ENCODE measurements at regions not wholly inside any gene's neighbourhood (a gene's known extent, or its start where the extent isn't known, plus 50 kb on each side); places are given as distances from the start of the nearest gene placed in this dataset.
"Not testable (repeated sequence)": the region's sequence is repeated elsewhere in the genome, so short reads cannot be mapped to it uniquely, and the experiment has no call there.

- no peak for DNase-seq
These were observed 1307.8 kb upstream of the TMEFF2 start for GRCh38 chr2:193502363-193503035.

DNA sequence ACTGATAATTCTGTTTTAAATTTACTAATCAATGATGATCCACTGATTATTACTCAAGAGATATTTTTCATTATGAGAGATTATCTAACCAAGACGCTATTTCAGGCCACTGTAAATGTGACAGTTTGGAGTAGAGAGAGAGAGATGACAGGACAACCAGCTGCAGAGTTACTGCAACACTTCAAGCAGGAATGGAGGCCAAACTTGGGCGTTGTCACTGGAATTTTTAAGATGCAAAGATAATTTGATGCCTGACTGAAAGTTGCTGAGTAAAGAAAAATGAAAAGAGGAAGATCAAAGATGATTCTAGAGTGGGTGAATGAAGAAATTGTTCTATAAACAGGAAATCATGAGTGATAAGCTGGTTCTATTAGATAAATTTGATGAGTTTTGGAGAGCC lies 1302.1 kb upstream of the TMEFF2 start:
- no peak for DNase-seq

DNA sequence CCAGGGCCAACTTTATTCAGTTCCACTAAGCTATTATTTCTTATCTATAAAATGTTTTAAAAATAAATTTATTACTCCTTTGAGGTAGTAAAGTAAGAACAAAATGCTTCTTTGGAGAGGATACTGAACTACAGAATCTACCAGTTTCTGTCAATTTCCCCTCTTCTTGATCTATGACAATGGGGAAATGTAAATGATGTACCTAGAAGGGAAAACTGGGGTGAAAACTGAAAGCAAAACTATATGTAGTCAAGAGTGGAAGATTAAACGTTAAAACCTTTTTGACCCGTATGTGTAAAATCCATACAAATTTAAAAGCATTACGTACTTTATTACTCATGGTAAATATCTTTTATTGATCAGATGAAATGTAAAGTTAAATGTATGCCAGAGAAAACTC lies 1287.8 kb upstream of the TMEFF2 start:
- DNase-seq = no peak

GRCh38 chr2:193480187-193480586 lies 1285.5 kb upstream of the TMEFF2 start:
- DNase-seq = no peak

GRCh38 chr2:193476171-193476800 lies 1281.6 kb upstream of the TMEFF2 start:
- no peak for DNase-seq

GRCh38 chr2:193475038-193475437 lies 1280.3 kb upstream of the TMEFF2 start:
- no peak for DNase-seq

DNA sequence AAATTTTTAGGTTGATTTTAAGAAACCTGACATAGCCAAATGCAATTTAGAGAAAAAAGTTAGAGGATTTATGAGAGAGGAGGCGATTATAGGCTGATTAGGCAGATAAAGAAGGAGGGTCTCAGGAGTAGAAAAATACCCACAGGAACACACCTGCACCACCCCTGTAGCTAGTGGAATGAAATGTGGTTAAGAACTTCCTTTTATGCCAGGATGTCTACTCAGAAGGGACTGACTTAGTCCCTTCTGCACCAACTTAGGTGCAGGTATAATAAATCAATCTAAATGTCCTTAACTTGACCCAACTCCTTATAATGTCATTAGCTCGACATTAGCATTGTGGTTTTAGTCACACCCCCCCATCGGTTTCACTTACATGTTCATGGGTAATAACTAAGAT lies 1274.5 kb upstream of the TMEFF2 start:
- DNase-seq = no peak

GRCh38 chr2:193467276-193467987 lies 1272.7 kb upstream of the TMEFF2 start:
- DNase-seq = no peak

DNA sequence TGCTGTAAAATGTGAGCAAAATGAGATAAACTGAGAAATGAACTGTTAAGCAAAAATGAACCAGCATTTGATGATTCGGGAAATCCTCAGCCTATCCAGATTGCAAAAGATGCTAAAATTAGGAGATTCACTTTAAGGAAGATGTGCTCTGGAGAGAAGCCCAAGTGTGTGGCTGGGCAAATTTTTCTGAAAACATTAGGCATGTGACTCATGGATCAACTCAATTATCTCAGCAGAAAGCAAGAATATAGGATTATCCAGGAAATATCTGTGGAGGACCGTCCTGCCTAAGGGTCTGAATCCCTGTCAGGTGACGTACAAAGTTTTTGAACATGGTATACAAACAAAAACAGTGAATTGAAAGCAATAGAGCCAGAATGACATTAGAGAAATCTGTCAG lies 1268.3 kb upstream of the TMEFF2 start:
- DNase-seq = no peak

DNA sequence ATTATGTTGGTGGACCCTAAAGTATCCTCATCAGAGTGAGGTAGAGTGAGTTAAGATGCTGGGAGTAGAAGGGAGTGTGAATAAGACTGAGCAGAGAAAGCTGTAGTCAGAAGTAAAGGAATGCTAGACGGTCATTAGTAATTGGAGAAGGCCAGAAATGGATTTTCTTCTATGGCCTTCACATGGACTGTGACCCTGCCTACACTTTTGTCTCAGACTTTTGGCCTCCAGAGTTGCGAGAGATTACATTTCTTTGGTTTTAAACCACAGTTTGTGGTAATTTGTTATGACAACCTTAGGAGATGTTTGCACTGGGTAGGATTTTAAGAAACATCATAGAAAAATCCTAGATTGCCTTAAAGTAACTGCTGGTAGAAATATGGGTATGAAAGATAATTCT lies 1267.7 kb upstream of the TMEFF2 start:
- no peak for DNase-seq

- DNase-seq = no peak
These were observed 1266.8 kb upstream of the TMEFF2 start for GRCh38 chr2:193461431-193461934.

DNA sequence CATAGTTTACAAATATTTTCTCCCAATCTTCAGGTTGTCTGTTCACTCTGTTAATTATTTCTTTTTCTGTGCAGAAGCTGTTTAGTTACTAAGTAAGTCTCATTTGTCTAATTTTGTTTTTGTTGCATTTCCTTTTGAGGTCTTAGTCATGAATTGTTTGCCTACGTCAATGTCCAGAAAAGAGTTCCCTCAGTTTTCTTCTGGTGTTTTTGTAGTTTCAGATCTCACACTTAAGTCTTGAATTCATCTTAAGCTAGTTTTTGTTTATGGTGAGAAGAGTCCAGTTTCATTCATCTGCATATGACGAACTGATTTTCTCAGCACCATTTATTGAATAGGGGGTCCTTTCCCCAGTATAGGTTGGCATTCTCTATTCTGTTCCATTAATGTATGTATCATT lies 1252.2 kb upstream of the TMEFF2 start:
- DNase-seq = no peak

DNA sequence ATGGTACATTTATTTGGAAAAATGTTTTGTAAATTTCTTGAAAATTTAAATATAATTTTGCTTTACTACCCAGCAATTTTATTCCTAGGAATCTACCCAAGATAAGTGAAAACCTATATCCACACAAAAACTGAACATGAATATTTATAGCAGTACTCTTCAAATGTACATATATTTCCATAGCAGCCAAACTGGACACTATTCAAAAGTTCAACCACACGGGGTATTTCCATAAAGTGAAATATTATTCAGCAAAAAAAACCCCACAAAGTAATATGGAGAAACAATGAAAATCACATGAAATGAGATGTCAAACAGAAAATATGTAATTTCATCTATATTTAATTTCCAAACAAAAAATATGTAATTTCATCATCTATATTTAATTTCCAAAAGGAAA lies 1247.6 kb upstream of the TMEFF2 start:
- no peak for DNase-seq

GRCh38 chr2:193428336-193428818 lies 1233.6 kb upstream of the TMEFF2 start:
- DNase-seq = no peak

- DNase-seq = not testable (repeated sequence)
These were observed 1217.6 kb upstream of the TMEFF2 start for GRCh38 chr2:193412368-193412767.

DNA sequence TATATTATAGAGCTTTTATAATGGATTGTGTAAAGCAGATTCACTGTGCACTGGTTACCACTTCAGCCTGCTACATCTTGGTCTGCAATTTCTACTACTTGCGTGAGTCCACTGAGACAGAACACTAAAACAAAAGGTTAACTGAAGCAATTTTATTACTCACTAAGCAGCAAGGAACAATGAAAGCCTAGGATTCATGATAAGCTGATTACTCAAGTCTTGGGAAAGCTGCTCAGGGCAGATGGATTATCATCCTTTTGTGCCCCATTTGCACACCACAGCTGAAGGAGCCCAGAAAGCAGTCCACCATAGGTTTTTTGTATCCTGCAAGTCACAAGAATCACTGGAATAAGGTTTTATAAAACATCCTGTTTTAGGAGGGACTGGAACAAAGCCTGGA lies 1215.2 kb upstream of the TMEFF2 start:
- DNase-seq = no peak

DNA sequence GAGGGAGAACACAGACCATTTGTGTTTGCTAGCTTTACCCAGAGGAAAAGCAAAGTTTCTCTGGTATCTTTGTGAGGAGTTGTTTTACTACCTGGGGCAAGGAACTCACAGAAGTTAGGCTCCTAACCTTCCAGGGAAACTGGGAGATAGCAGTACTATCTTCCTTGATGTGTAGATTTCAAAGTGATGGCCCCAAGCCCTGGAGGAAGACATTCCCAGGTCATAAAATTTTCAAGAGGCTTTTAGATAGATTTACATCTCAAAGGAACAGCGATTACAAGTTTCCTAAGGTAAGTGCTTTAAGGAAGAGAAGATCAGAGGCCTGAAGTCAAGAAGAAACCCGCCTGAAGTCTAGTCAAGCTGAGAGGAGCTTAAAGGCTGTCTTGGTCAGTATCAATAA lies 1187.8 kb upstream of the TMEFF2 start:
- DNase-seq = no peak

GRCh38 chr2:193377789-193378188 lies 1183.1 kb upstream of the TMEFF2 start:
- DNase-seq = no peak

DNA sequence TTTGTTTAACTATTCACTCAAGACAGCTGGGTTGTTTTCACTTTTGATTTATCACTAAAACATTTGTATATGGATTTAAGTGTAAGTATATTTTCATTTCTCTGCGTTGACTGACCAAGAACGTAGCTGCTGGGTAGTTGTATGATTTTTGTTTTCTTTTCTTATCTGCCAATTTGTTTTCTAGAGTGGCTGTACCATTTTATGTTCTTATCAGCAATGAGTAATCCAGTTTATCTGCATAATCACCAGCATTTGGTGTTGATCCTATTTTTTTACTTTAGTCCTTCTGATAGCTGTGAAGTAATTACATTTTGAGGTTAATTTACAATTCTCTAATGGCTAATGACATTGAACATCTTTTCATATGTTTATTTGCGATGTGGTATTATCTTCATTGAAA lies 1178.4 kb upstream of the TMEFF2 start:
- no peak for DNase-seq

DNA sequence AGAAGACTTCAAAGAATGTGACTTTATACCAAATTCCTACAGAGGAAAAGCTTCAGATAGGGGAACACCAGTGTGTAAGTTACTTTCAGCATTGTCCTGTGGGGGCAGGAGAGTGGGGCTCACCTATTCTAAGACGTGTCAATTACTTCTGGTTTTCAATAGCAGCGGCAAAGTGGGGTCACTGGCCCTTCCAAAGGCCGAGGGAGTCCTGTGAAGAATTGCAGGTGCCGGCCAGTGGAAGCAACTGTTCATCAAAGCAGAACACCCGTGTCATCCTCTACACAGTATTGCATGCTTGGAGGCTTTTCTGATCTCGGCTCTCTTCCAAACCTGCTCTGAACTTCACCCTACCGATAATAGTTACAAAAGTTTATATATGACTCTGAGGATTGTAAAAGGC lies 1176.5 kb upstream of the TMEFF2 start:
- DNase-seq = no peak

DNA sequence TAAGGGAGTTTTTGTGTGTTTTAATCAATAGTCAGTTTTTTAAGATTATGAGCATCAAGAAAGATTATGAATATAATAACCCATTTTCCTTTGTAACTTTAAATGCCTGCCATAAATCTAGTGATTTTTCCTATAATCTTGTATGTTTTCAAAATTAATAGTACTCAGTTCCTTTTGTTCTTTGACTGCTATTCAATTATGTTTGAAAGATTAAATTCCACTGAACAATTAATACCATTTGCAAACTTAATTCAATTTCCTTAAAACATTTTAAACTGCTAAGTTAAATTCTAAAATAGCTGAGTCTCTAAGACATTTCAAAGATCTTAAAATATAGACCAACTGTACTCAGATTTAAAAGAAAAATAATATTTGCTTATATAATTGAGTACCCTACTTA lies 1173.9 kb upstream of the TMEFF2 start:
- no peak for DNase-seq

- DNase-seq = no peak
These were observed 1162.8 kb upstream of the TMEFF2 start for GRCh38 chr2:193357508-193357907.

DNA sequence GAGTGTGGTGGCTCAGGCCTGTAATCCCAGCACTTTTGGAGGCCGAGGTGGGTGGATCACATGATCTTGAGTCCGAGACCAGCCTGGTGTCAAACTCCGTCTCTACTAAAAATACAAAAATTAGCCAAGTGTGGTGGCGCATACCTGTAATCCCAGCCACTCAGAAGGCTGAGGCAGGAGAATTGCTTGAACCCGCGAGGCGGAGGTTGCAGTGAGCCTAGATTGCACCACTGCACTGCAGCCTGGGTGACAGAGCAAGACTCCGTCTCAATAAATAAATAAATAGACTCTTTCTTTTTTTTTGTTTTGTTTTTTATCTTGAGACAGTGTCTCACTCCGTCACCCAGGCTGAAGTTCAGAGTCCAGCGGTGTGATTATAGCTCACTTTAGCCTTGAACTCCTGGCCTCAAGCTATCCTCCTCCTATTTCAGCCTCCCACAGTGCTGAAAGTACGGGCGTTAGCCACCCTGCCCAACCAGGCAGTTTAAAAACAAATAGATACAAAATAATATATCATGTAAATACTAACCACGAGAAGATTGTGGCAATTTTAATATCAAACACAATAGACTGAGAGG lies 1158.0 kb upstream of the TMEFF2 start:
- not testable (repeated sequence) for DNase-seq

GRCh38 chr2:193350509-193350908 lies 1155.8 kb upstream of the TMEFF2 start:
- no peak for DNase-seq
